Upper lobe of left lung (tissue), 6 donors: ENCODE measurements at regions not wholly inside any gene's neighbourhood (a gene's known extent, or its start where the extent isn't known, plus 50 kb on each side); places are given as distances from the start of the nearest gene placed in this dataset.

Experiments used
- ATAC-seq, 2 donors: fragments of 200-7000 bp; cut with Tn5 transposase; one replicate each; pipeline ENCODE4 v1.9.1; 2022; ENCODE audit warnings: mild to moderate bottlenecking in 2 of 2, moderate library complexity in 2 of 2; ENCODE audit not compliant: low FRiP score in 2 of 2
- DNase-seq, 2 donors: peaks; one replicate each; pipeline ENCODE4 v3.0.0-alpha.2; 2019 to 2020
- H3K27ac ChIP-seq, 4 donors: fragments of 200-600 bp; sonication (generic); one replicate each; pipeline ENCODE4 v1.5.1; 2016 to 2019
- H3K27me3 ChIP-seq, 4 donors: fragments of 200-600 bp; sonication (generic); one replicate each; pipeline ENCODE4 v1.5.1; 2017 to 2019
- H3K36me3 ChIP-seq, 4 donors: fragments of 200-600 bp; sonication (generic); one replicate each; pipeline ENCODE4 v1.5.1; 2016 to 2019
- H3K4me1 ChIP-seq, 4 donors: fragments of 200-600 bp; sonication (generic); one replicate each; pipeline ENCODE4 v1.5.1; 2018 to 2019
- H3K4me3 ChIP-seq, 4 donors: fragments of 200-600 bp; sonication (generic); one replicate each; pipeline ENCODE4 v1.5.1; 2017 to 2019; ENCODE audit warnings: mild to moderate bottlenecking in 2 of 4, moderate library complexity in 1 of 4
- H3K9me3 ChIP-seq, 4 donors: fragments of 200-600 bp; sonication (generic); one replicate each; pipeline ENCODE4 v1.5.1; 2018 to 2019
- EP300 ChIP-seq, 4 donors: sonication (generic); formaldehyde crosslinking; IDR thresholded peaks; one replicate each; pipeline ENCODE4 v1.5.1; 2017; ENCODE audit warnings: antibody characterized with exemption in 4 of 4, control low read depth in 2 of 4
- POLR2A ChIP-seq, 4 donors: fragments of 450-650 bp; IDR thresholded peaks; one replicate each; pipeline ENCODE4 v1.5.1; 2016 to 2017; ENCODE audit warnings: antibody characterized with exemption in 4 of 4, mild to moderate bottlenecking in 2 of 4
- POLR2AphosphoS5 ChIP-seq, 2 donors: sonication (generic); formaldehyde crosslinking; IDR thresholded peaks; one replicate each; pipeline ENCODE4 v1.5.1; 2017; ENCODE audit warnings: antibody characterized with exemption in 2 of 2
- WGBS, 2 donors: methylation state at CpG; one replicate each; pipeline ENCODE4 v1.1.5; 2017 to 2018; 5-methylcytosine and 5-hydroxymethylcytosine counted together
- TF ChIP-seq, protein P1 (sequence below), 6 experiments: fragments of 450-650 bp in 4 of 6; fragments of 200-600 bp in 2 of 6; sonication (generic) in 2 of 6; IDR thresholded peaks; one replicate each; pipeline ENCODE4 v1.5.1; 2016 to 2019; ENCODE audit warnings: antibody characterized with exemption in 6 of 6
- donor health status: DM: no; HTN: no; CAD: no; lungs with moderate emphysema.
- donor health status: DM: no; HTN: yes; CAD: no; lungs with severe emphysema.

DNA sequence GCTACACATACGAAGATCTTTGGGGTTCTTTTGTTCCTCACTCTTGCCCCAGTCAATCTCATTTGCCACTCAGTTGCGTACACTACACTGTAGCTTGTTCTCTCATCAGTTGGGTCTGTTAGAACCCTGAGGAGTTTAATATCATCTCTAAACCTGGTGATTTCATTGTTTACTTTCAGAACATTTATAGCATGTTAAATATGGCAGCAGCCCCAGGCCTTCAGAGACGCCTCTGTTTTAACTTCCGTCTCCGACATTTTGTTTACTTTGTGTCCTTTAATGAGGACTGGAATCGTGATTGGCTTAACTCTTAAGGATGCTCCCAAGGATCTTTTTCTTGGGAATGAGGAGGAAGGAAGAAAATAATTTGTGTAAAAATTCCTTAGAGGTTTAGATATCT, 510.1 kb downstream of the NR2F1-AS1 start:
- Histone ChIP-seq H3K4me3 (no peak overlapping the region), H3K4me1 (no peaks in the 10 kb centered on the region), H3K36me3 (no peaks in the 10 kb centered on the region), H3K27ac (no peak overlapping the region), H3K27me3 (no peaks in the 10 kb centered on the region), H3K9me3 (no peaks in the 10 kb centered on the region)
- DNase-seq (no peak), ATAC-seq (no peak)
- WGBS, 2 donors = 56 to 57% methylated on average over 6 of the region's 6 CpGs
- TF ChIP-seq EP300 (IDR thresholded peaks at IDR 0.05) (no peak), POLR2A (IDR thresholded peaks at IDR 0.05) (no peak)
- TF ChIP-seq, protein P1, sequence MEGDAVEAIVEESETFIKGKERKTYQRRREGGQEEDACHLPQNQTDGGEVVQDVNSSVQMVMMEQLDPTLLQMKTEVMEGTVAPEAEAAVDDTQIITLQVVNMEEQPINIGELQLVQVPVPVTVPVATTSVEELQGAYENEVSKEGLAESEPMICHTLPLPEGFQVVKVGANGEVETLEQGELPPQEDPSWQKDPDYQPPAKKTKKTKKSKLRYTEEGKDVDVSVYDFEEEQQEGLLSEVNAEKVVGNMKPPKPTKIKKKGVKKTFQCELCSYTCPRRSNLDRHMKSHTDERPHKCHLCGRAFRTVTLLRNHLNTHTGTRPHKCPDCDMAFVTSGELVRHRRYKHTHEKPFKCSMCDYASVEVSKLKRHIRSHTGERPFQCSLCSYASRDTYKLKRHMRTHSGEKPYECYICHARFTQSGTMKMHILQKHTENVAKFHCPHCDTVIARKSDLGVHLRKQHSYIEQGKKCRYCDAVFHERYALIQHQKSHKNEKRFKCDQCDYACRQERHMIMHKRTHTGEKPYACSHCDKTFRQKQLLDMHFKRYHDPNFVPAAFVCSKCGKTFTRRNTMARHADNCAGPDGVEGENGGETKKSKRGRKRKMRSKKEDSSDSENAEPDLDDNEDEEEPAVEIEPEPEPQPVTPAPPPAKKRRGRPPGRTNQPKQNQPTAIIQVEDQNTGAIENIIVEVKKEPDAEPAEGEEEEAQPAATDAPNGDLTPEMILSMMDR (IDR thresholded peaks at IDR 0.05) = no peak

DNA sequence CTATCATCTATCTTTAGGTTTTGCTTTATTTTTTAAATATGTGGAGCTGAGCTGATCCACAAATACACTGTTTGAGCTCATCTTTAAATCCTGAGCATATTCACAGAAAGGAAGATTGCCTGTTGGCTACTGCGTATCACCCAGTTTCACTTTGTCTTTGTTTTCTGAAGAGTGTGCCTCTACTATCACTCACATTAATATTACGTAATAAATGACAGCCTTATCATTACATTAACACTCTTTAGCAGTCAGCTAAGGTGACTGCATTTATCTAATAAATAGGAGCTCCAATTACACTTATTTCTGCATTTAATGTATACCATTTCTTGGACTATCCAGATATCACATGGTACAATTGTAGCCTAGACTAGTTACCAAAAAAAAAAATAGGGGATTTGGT, 511.7 kb downstream of the NR2F1-AS1 start:
- TF ChIP-seq EP300 (IDR thresholded peaks at IDR 0.05) = no peak
- TF ChIP-seq POLR2AphosphoS5 (IDR thresholded peaks at IDR 0.05) = no peak
- no peak for TF ChIP-seq POLR2A (IDR thresholded peaks at IDR 0.05)
- TF ChIP-seq, protein P1 (IDR thresholded peaks at IDR 0.05) = no peak
- no peak for DNase-seq
- no peaks in the 10 kb centered on the region for H3K9me3 ChIP-seq
- no peaks in the 10 kb centered on the region for H3K27me3 ChIP-seq
- 87 to 93% methylated on average over 2 of the region's 2 CpGs for WGBS, 2 donors
- no peak overlapping the region for H3K4me3 ChIP-seq
- H3K27ac ChIP-seq = no peak overlapping the region
- H3K4me1 ChIP-seq = no peaks in the 10 kb centered on the region
- H3K36me3 ChIP-seq = no peaks in the 10 kb centered on the region
- ATAC-seq = no peak

DNA sequence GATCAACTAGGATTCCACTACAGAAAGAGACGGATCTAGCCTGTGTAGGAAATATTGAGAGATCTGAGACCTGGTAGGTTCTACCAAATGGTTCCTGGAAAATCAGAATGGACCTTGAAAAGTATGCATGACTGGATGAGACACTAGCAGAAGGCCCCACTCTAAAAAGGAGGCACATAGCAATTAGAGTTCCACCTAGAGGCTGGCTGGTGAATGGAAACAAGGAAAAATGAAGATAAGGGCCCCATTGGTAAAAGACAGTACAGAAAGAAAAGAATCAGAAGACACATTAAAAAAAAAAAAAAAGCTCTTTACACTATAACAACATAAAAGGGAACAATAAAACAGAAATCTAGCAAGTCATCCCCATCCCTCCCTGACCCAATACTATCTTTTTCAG, 518.5 kb downstream of the NR2F1-AS1 start:
- DNase-seq = no peak
- TF ChIP-seq POLR2AphosphoS5 (IDR thresholded peaks at IDR 0.05) = no peak
- TF ChIP-seq POLR2A (IDR thresholded peaks at IDR 0.05) = no peak
- TF ChIP-seq, protein P1 (IDR thresholded peaks at IDR 0.05) = no peak
- Histone ChIP-seq H3K4me1 (no peaks in the 10 kb centered on the region), H3K27me3 (no peaks in the 10 kb centered on the region), H3K4me3 (no peak overlapping the region), H3K27ac (no peak overlapping the region), H3K9me3 (no peaks in the 10 kb centered on the region), H3K36me3 (no peaks in the 10 kb centered on the region)
- ATAC-seq = no peak
- WGBS, 2 donors = 86 to 88% methylated on average over 1 of the region's 1 CpG

DNA sequence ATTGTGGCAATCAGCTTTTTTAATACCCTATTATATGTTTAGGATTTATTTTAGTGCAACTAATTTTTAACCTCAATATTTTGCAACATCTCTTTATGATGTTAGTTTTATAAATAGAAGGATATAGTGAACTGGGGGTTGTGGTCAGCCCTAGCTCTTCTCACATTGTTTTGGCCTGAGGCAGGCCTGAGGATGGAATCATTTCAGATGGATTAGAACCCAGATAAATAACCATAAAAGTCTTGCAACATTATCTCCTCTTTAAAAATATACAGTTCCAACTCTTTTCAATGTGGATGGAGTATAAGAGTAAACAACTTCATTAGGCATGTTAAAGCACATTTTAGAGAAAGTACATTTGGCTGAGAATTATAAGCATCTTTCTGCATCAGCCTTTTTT, 522.7 kb downstream of the NR2F1-AS1 start:
- no peaks in the 10 kb centered on the region for H3K9me3 ChIP-seq
- H3K27me3 ChIP-seq = no peaks in the 10 kb centered on the region
- no peak overlapping the region for H3K4me3 ChIP-seq
- no peaks in the 10 kb centered on the region for H3K4me1 ChIP-seq
- no peaks in the 10 kb centered on the region for H3K36me3 ChIP-seq
- TF ChIP-seq POLR2A (IDR thresholded peaks at IDR 0.05) = no peak
- TF ChIP-seq, protein P1 (IDR thresholded peaks at IDR 0.05) = no peak
- TF ChIP-seq EP300 (IDR thresholded peaks at IDR 0.05) = no peak
- TF ChIP-seq POLR2AphosphoS5 (IDR thresholded peaks at IDR 0.05) = no peak
- DNase-seq (no peak), ATAC-seq (no peak)
- H3K27ac ChIP-seq = no peak overlapping the region

DNA sequence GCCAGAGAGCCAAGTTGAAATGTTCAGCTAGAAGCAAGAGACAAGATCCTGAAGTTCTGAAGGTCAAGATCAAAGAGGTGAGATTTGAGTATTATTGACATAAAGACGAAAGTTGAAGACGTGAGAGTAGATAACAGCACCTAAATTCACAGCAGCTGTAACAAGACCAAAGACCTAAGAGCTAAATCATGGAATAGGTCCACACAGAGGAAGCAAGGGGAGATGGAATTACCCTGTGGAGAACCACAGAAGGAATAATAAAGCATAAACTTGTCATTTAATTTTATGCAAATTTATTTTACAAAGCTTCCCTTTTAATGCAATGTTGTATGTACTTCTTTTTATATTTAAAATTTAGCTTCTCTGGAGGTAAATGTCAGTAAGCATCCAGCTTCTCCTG, 523.7 kb downstream of the NR2F1-AS1 start:
- H3K4me1 ChIP-seq = no peaks in the 10 kb centered on the region
- ATAC-seq = no peak
- WGBS, 2 donors = 54 to 62% methylated on average over 2 of the region's 2 CpGs

More for the DNA sequence above, 523.7 kb downstream of the NR2F1-AS1 start:
- H3K9me3 ChIP-seq = no peaks in the 10 kb centered on the region
- no peak overlapping the region for H3K4me3 ChIP-seq
- no peaks in the 10 kb centered on the region for H3K27me3 ChIP-seq
- H3K36me3 ChIP-seq = no peaks in the 10 kb centered on the region
- TF ChIP-seq POLR2AphosphoS5 (IDR thresholded peaks at IDR 0.05) (no peak), EP300 (IDR thresholded peaks at IDR 0.05) (no peak), POLR2A (IDR thresholded peaks at IDR 0.05) (no peak)
- TF ChIP-seq, protein P1 (IDR thresholded peaks at IDR 0.05) = no peak
- no peak overlapping the region for H3K27ac ChIP-seq
- DNase-seq = no peak
